H1 (cell line): ENCODE measurements at regions not wholly inside any gene's neighbourhood (a gene's known extent, or its start where the extent isn't known, plus 50 kb on each side); places are given as distances from the start of the nearest gene placed in this dataset.

Experiments used
- CTCF ChIA-PET: fragments of 300-600 bp; sonication (Branson Sonifier 250); formaldehyde crosslinking; loops from one replicate; lab custom pipeline; 2021; ENCODE audit not compliant: partially characterized antibody; lab: Charles Lee
- POLR2A ChIA-PET: fragments of 300-600 bp; sonication (Branson Sonifier 250); formaldehyde crosslinking; loops from one replicate; lab custom pipeline; 2021; ENCODE audit warnings: inconsistent platforms; ENCODE audit not compliant: partially characterized antibody; lab: Charles Lee
- DNase-seq, 2 experiments: peaks; one replicate each; pipeline versions ENCODE4 v3.0.0 to v3.0.0-alpha.2; 2010 to 2022; ENCODE audit warnings: low spot score in 2 of 2, low read depth in 1 of 2, mixed read lengths in 1 of 2
- FAIRE-seq: peaks from 2 replicates; lab custom pipeline; 2011; peaks lifted over from hg19 to GRCh38; lab: Jason Lieb, UNC
- H2AFZ ChIP-seq: 2 replicates; pipeline ENCODE4 v1.8.1; 2012; ENCODE audit warnings: low read length, inconsistent platforms
- H2AK5ac ChIP-seq: 2 replicates; pipeline ENCODE4 v1.6.1; 2013; ENCODE audit warnings: low read depth, low read length
- H2BK120ac ChIP-seq: replicated peaks from 2 replicates; pipeline ENCODE3; 2013; ENCODE audit warnings: low read depth, low read length, inconsistent platforms
- H2BK12ac ChIP-seq: 2 replicates; pipeline ENCODE4 v1.6.1; 2013; ENCODE audit warnings: low read depth, low read length
- H2BK15ac ChIP-seq: 2 replicates; pipeline ENCODE4 v1.6.1; 2013; ENCODE audit warnings: low read length
- H2BK20ac ChIP-seq: 2 replicates; pipeline ENCODE4 v1.6.1; 2013; ENCODE audit warnings: low read length
- H2BK5ac ChIP-seq: 2 replicates; pipeline ENCODE4 v1.6.1; 2013; ENCODE audit warnings: low read depth, low read length
- H3K14ac ChIP-seq: 2 replicates; pipeline ENCODE4 v1.6.1; 2013; ENCODE audit warnings: inconsistent platforms; ENCODE audit not compliant: insufficient read length
- H3K18ac ChIP-seq: 2 replicates; pipeline ENCODE4 v1.6.1; 2013; ENCODE audit warnings: low read length; ENCODE audit errors: extremely low read depth
- H3K23ac ChIP-seq: 2 replicates; pipeline ENCODE4 v1.6.1; 2013; ENCODE audit warnings: inconsistent platforms; ENCODE audit not compliant: insufficient read length
- H3K23me2 ChIP-seq: 2 replicates; pipeline ENCODE4 v1.6.1; 2013; ENCODE audit warnings: low read depth, low read length
- H3K27ac ChIP-seq: 2 replicates; pipeline ENCODE4 v1.6.1; 2011; ENCODE audit warnings: low read depth, low read length, inconsistent platforms
- H3K27me3 ChIP-seq, 4 experiments: replicated peaks in 1 of 4; 1 replicate in 1 of 4; 2 replicates in 3 of 4; pipeline versions ENCODE4 v1.6.1 to v1.8.1; 2011 to 2013; ENCODE audit warnings: low read length in 3 of 4, mild to moderate bottlenecking in 3 of 4, inconsistent platforms in 2 of 4, mixed read lengths in 2 of 4, moderate library complexity in 1 of 4; ENCODE audit not compliant: control insufficient read depth in 3 of 4, insufficient read depth in 3 of 4; ENCODE audit errors: extremely low read depth in 1 of 4
- H3K36me3 ChIP-seq, 4 experiments: 2 replicates each; pipeline versions ENCODE4 v1.6.1 to v1.8.1; 2011 to 2013; ENCODE audit warnings: mild to moderate bottlenecking in 4 of 4, low read length in 3 of 4, moderate library complexity in 2 of 4, control low read depth in 1 of 4, inconsistent platforms in 1 of 4; ENCODE audit not compliant: insufficient read depth in 4 of 4, control insufficient read depth in 2 of 4
- H3K4ac ChIP-seq: replicated peaks from 2 replicates; pipeline ENCODE3; 2013; ENCODE audit warnings: low read length, low read depth, mixed read lengths, inconsistent platforms; ENCODE audit not compliant: insufficient read length
- H3K4me1 ChIP-seq, 4 experiments: replicated peaks in 1 of 4; 1 replicate in 1 of 4; 2 replicates in 3 of 4; pipeline versions ENCODE4 v1.6.1 to v1.8.1; 2011 to 2013; ENCODE audit warnings: low read length in 3 of 4, inconsistent platforms in 2 of 4, mixed read lengths in 1 of 4; ENCODE audit not compliant: insufficient read depth in 4 of 4, control insufficient read depth in 3 of 4
- H3K4me2 ChIP-seq, 2 experiments: 2 replicates each; pipeline versions ENCODE4 v1.6.1 to v1.8.1; 2011 to 2013; ENCODE audit warnings: low read depth in 2 of 2, low read length in 2 of 2, control low read depth in 1 of 2, inconsistent platforms in 1 of 2, mild to moderate bottlenecking in 1 of 2; ENCODE audit not compliant: insufficient read depth in 1 of 2
- H3K4me3 ChIP-seq, 4 experiments: fragments of 200-600, 300-600 bp in 1 of 4; sonication (generic), shearing (Covaris generic), sonication (Bioruptor Twin) in 1 of 4; 2 replicates each; pipeline versions ENCODE4 v1.5.1 to v1.8.1; 2011 to 2016; ENCODE audit warnings: low read length in 4 of 4, low read depth in 3 of 4, control low read depth in 2 of 4, inconsistent platforms in 2 of 4, mild to moderate bottlenecking in 2 of 4, mixed read lengths in 1 of 4, moderate library complexity in 1 of 4; ENCODE audit not compliant: insufficient read depth in 2 of 4; ENCODE audit errors: extremely low read depth in 1 of 4
- H3K56ac ChIP-seq: replicated peaks from 2 replicates; pipeline ENCODE3; 2013; ENCODE audit warnings: low read depth, mild to moderate bottlenecking, mixed read lengths, low read length, inconsistent platforms; ENCODE audit not compliant: insufficient read length
- H3K79me1 ChIP-seq: 2 replicates; pipeline ENCODE4 v1.6.1; 2013; ENCODE audit warnings: low read depth, low read length, control low read depth
- H3K79me2 ChIP-seq, 2 experiments: 2 replicates each; pipeline versions ENCODE4 v1.6.1 to v1.8.1; 2012 to 2013; ENCODE audit warnings: low read length in 2 of 2, mild to moderate bottlenecking in 2 of 2, inconsistent platforms in 1 of 2; ENCODE audit not compliant: insufficient read depth in 2 of 2, control insufficient read depth in 1 of 2
- H3K9ac ChIP-seq, 4 experiments: replicated peaks in 1 of 4; 1 replicate in 1 of 4; 2 replicates in 3 of 4; pipeline versions ENCODE4 v1.6.1 to v1.8.1; 2011 to 2013; ENCODE audit warnings: low read depth in 3 of 4, low read length in 3 of 4, control low read depth in 2 of 4, mild to moderate bottlenecking in 2 of 4, moderate library complexity in 2 of 4, inconsistent platforms in 1 of 4; ENCODE audit errors: extremely low read depth in 1 of 4
- H3K9me3 ChIP-seq, 2 experiments: 2 replicates each; pipeline versions ENCODE4 v1.6.1 to v1.8.1; 2012 to 2013; ENCODE audit warnings: mild to moderate bottlenecking in 2 of 2, moderate library complexity in 2 of 2, control low read depth in 1 of 2, inconsistent platforms in 1 of 2, low read depth in 1 of 2, low read length in 1 of 2, mixed read lengths in 1 of 2; ENCODE audit not compliant: insufficient read depth in 2 of 2
- H4K20me1 ChIP-seq, 2 experiments: replicated peaks in 1 of 2; 2 replicates each; pipeline versions ENCODE3 to v1.8.1; 2011 to 2013; ENCODE audit warnings: inconsistent platforms in 2 of 2, low read length in 2 of 2, mild to moderate bottlenecking in 1 of 2; ENCODE audit not compliant: insufficient read depth in 2 of 2, control insufficient read depth in 1 of 2
- H4K5ac ChIP-seq: 2 replicates; pipeline ENCODE4 v1.6.1; 2013; ENCODE audit warnings: low read length, low read depth, mixed read lengths, inconsistent platforms; ENCODE audit not compliant: insufficient read length
- H4K8ac ChIP-seq: 2 replicates; pipeline ENCODE4 v1.8.0; 2013; ENCODE audit warnings: mild to moderate bottlenecking, moderate library complexity, low read length, inconsistent platforms; ENCODE audit not compliant: insufficient read depth; ENCODE audit errors: extremely low read depth
- H4K91ac ChIP-seq: replicated peaks from 2 replicates; pipeline ENCODE3; 2013; ENCODE audit warnings: low read length, mixed read lengths, inconsistent platforms; ENCODE audit not compliant: insufficient read length
- ASH2L ChIP-seq: fragments of 200-600, 300-600 bp; sonication (generic); IDR thresholded peaks from one replicate; pipeline ENCODE4 v1.7.1; 2017; ENCODE audit warnings: low read length
- BCL11A ChIP-seq, 2 experiments: IDR thresholded peaks; one replicate each; pipeline ENCODE4 v1.6.1; 2011; ENCODE audit warnings: low read depth in 2 of 2, low read length in 2 of 2, mild to moderate bottlenecking in 2 of 2
- GTF2F1 ChIP-seq: IDR thresholded peaks from 2 replicates; pipeline ENCODE4 v1.6.1; 2012; ENCODE audit warnings: low read depth, low read length, improper control_type of control experiment, borderline replicate concordance
- JUND ChIP-seq: IDR thresholded peaks from 2 replicates; pipeline ENCODE4 v1.6.1; 2011; ENCODE audit warnings: mild to moderate bottlenecking, improper control_type of control experiment, low read length
- POU5F1 ChIP-seq: IDR thresholded peaks from 2 replicates; pipeline ENCODE4 v1.6.1; 2011; ENCODE audit warnings: low read depth, mild to moderate bottlenecking, low read length, moderate library complexity
- SIN3A ChIP-seq, 2 experiments: IDR thresholded peaks in 1 of 2; conservative IDR thresholded peaks in 1 of 2; 2 replicates each; pipeline ENCODE4 v1.6.1; 2011 to 2012; ENCODE audit warnings: low read length in 2 of 2, improper control_type of control experiment in 1 of 2, low read depth in 1 of 2, mild to moderate bottlenecking in 1 of 2
- TBP ChIP-seq: IDR thresholded peaks from 2 replicates; pipeline ENCODE4 v1.6.1; 2011; ENCODE audit warnings: low read depth, low read length, improper control_type of control experiment
- TCF12 ChIP-seq: IDR thresholded peaks from 2 replicates; pipeline ENCODE4 v1.6.1; 2011; ENCODE audit warnings: low read depth, mild to moderate bottlenecking, low read length
- USF2 ChIP-seq: IDR thresholded peaks from 2 replicates; pipeline ENCODE4 v1.6.1; 2011; ENCODE audit warnings: low read length, improper control_type of control experiment
- ZNF274 ChIP-seq: IDR thresholded peaks from 2 replicates; pipeline ENCODE4 v1.7.0; 2012; ENCODE audit warnings: low read length, borderline replicate concordance; ENCODE audit errors: extremely low read depth
- WGBS, 2 experiments: shearing (Covaris generic) in 1 of 2; methylation state at CpG; one replicate each; pipeline versions ENCODE4 v1.1.6 to v1.1.7; 2013 to 2015; ENCODE audit warnings: low lambda C conversion rate in 2 of 2, mixed read lengths in 2 of 2, inconsistent platforms in 1 of 2, low coverage in 1 of 2, missing lambda C conversion rate in 1 of 2; ENCODE audit not compliant: insufficient replicate concordance in 2 of 2, insufficient coverage in 1 of 2, insufficient read length in 1 of 2; ENCODE audit errors: extremely low coverage in 1 of 2, missing lambda C conversion rate in 1 of 2; 5-methylcytosine and 5-hydroxymethylcytosine counted together

DNA sequence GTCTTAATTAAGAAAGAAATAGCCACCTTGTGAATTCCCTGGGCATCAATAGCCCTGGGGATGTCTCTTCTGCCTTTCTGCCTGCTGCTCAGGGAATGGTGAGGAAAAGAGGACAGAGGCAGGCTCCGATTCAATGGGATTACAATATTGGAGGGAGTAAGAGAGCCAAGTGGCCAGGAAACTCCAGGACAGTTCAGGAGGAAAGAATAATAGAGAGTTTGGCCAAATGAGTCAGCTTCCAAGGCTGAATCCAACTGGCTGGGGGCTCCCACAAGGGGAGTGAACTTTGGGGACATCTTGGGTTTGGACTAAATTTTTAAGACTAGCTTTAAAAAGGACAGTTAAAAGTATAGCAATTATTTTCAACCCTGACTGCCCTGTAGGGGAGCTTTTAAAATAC, 235.8 kb upstream of the ASIC2 start:
- no peak overlapping the region for H3K18ac ChIP-seq
- H3K36me3 ChIP-seq: no peaks in the 10 kb centered on the region
- H3K4ac ChIP-seq: no peak overlapping the region
- H3K4me1 ChIP-seq: peaks cover 0 to 3% (median 0%) of the 10 kb centered on the region in 4 experiments; a peak in 1 of 7 replicates
- no peak overlapping the region for H4K91ac ChIP-seq
- no peak overlapping the region for H3K14ac ChIP-seq
- H3K79me1 ChIP-seq: no peaks in the 10 kb centered on the region
- H4K5ac ChIP-seq: no peak overlapping the region
- H2AFZ ChIP-seq: no peak overlapping the region
- DNase-seq (no peak), FAIRE-seq (no peak)
- no peak overlapping the region for H2BK20ac ChIP-seq
- ChIA-PET POLR2A (no interaction called here), CTCF (interaction anchor here (0.8 to 1.8 kb wide), 5 partner anchors 9 to 124 kb away, joined by 3 to 7 read pairs (median 3); no protein-coding TSS in a partner anchor)
- H2BK120ac ChIP-seq: no peak overlapping the region
- 100% methylated on average over 1 of the region's 1 CpG; no CpG with 5 or more reads in 1 of the 2 experiments for WGBS, 2 experiments
- peaks cover 4 to 9% of the 10 kb centered on the region in 2 experiments; a peak in 2 of 4 replicates for H3K9me3 ChIP-seq
- H3K4me2 ChIP-seq: no peak overlapping the region
- no peaks in the 10 kb centered on the region for H4K20me1 ChIP-seq
- H4K8ac ChIP-seq: no peak overlapping the region
- no peak overlapping the region for H2BK12ac ChIP-seq
- H3K23ac ChIP-seq: no peak overlapping the region
- no peaks in the 10 kb centered on the region; the same call in 1 of the 2 replicates for H3K23me2 ChIP-seq
- no peaks in the 10 kb centered on the region for H3K79me2 ChIP-seq
- H3K9ac ChIP-seq: no peak overlapping the region
- H2AK5ac ChIP-seq: no peak overlapping the region
- no peak overlapping the region for H3K4me3 ChIP-seq
- H2BK5ac ChIP-seq: no peak overlapping the region
- no peak overlapping the region for H3K56ac ChIP-seq
- H3K27me3 ChIP-seq: no peaks in the 10 kb centered on the region; a peak in 1 of 7 replicates
- H3K27ac ChIP-seq: no peak overlapping the region
- no peak for TF ChIP-seq GTF2F1
- no peak for TF ChIP-seq ZNF274
- no peak for TF ChIP-seq POU5F1
- no peak for TF ChIP-seq BCL11A (IDR thresholded peaks at IDR 0.05; ENCODE audit: low read depth in 2 of 2, low read length in 2 of 2)
- TF ChIP-seq ASH2L: no peak
- TF ChIP-seq TCF12: no peak
- no peak for TF ChIP-seq USF2
- TF ChIP-seq TBP: no peak
- no peak for TF ChIP-seq SIN3A (conservative IDR thresholded peaks at IDR 0.05 in 1 of 2, IDR thresholded peaks at IDR 0.05 in 1 of 2; ENCODE audit: low read depth in 1 of 2, low read length in 2 of 2)
- TF ChIP-seq JUND: no peak
- H2BK15ac ChIP-seq: no peak overlapping the region
